Common myeloid progenitor, CD34-positive (primary cell): ENCODE measurements at regions not wholly inside any gene's neighbourhood (a gene's known extent, or its start where the extent isn't known, plus 50 kb on each side); places are given as distances from the start of the nearest gene placed in this dataset.

Experiments
- CTCF ChIA-PET: fragments of 350-600 bp; sonication (Branson Sonifier 250); formaldehyde crosslinking; loops from one replicate; lab custom pipeline; 2021; ENCODE audit warnings: antibody characterized with exemption; lab: Charles Lee
- POLR2A ChIA-PET: fragments of 350-600 bp; sonication (Branson Sonifier 250); formaldehyde crosslinking; loops from one replicate; lab custom pipeline; 2021; ENCODE audit warnings: antibody characterized with exemption; lab: Charles Lee
- DNase-seq, 3 donors: peaks; one replicate each; pipeline versions ENCODE4 v3.0.0 to v3.0.0-alpha.2; 2013
- H3K27ac ChIP-seq, 2 experiments: 1 replicate in 1 of 2; 2 replicates in 1 of 2; pipeline ENCODE4 v1.7.0; 2013; ENCODE audit warnings: inconsistent platforms in 2 of 2, low read length in 2 of 2, mild to moderate bottlenecking in 2 of 2, low read depth in 1 of 2, moderate library complexity in 1 of 2; ENCODE audit not compliant: severe bottlenecking in 2 of 2, insufficient read depth in 1 of 2, poor library complexity in 1 of 2
- H3K27me3 ChIP-seq, 5 experiments: replicated peaks in 2 of 5; 1 replicate in 3 of 5; 2 replicates in 2 of 5; pipeline versions ENCODE4 v1.6.1 to v1.7.0; 2013; ENCODE audit warnings: low read length in 4 of 5, mild to moderate bottlenecking in 2 of 5, moderate library complexity in 2 of 5, inconsistent platforms in 1 of 5; ENCODE audit not compliant: insufficient read depth in 5 of 5, control insufficient read depth in 4 of 5
- H3K36me3 ChIP-seq, 4 experiments: 1 replicate in 2 of 4; 2 replicates in 2 of 4; pipeline versions ENCODE4 v1.6.1 to v1.7.0; 2013; ENCODE audit warnings: low read length in 3 of 4, control low read depth in 1 of 4, mild to moderate bottlenecking in 1 of 4; ENCODE audit not compliant: control insufficient read depth in 4 of 4, insufficient read depth in 4 of 4
- H3K4me1 ChIP-seq, 4 experiments: 1 replicate in 3 of 4; 2 replicates in 1 of 4; pipeline versions ENCODE4 v1.6.1 to v1.7.1; 2013; ENCODE audit warnings: low read length in 3 of 4, mild to moderate bottlenecking in 3 of 4, control low read depth in 1 of 4, inconsistent platforms in 1 of 4, moderate library complexity in 1 of 4; ENCODE audit not compliant: control insufficient read depth in 4 of 4, insufficient read depth in 4 of 4; ENCODE audit errors: control extremely low read depth in 1 of 4
- H3K4me3 ChIP-seq, 7 experiments: 1 replicate in 4 of 7; 2 replicates in 3 of 7; pipeline versions ENCODE4 v1.5.1 to v1.7.0; 2013; ENCODE audit warnings: mild to moderate bottlenecking in 7 of 7, low read length in 6 of 7, moderate library complexity in 6 of 7, inconsistent platforms in 2 of 7, low read depth in 2 of 7, control low read depth in 1 of 7; ENCODE audit not compliant: insufficient read depth in 4 of 7, control insufficient read depth in 1 of 7; ENCODE audit errors: extremely low read depth in 1 of 7
- H3K9me3 ChIP-seq, 5 experiments: 1 replicate in 4 of 5; 2 replicates in 1 of 5; pipeline versions ENCODE4 v1.6.1 to v1.7.1; 2013; ENCODE audit warnings: low read length in 4 of 5, mild to moderate bottlenecking in 2 of 5, inconsistent platforms in 1 of 5, low read depth in 1 of 5, moderate library complexity in 1 of 5; ENCODE audit not compliant: control insufficient read depth in 4 of 5, insufficient read depth in 2 of 5; ENCODE audit errors: control extremely low read depth in 1 of 5
- WGBS: methylation state at CpG from one replicate; pipeline ENCODE4 v1.1.5; 2013; ENCODE audit not compliant: insufficient coverage; 5-methylcytosine and 5-hydroxymethylcytosine counted together

DNA sequence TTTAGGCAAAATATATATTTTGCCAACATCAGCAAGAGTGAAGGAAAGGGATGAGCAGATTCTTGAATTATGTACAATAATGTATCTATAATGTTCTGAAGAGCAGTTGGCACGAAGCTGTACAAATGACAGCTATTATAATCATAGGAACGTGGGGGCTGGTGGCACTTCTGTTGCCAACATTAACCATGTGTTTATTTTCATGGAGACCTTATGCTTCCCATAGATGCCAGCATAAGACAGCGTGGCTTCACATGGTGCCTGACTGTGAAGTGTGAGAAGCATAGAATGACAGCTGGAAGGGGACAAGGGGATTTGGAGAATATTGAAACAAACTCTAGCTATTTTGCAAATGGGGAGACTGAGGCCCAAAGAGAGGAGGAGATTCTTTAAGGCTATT, 52.6 kb upstream of the ATP10B start:
- Histone ChIP-seq H3K36me3 (no peaks in the 10 kb centered on the region), H3K4me3 (no peak overlapping the region), H3K27ac (no peak overlapping the region), H3K9me3 (no peaks in the 10 kb centered on the region), H3K4me1 (no peaks in the 10 kb centered on the region), H3K27me3 (peaks cover 0 to 5% (median 2%) of the 10 kb centered on the region in 5 experiments)
- ChIA-PET POLR2A (no interaction called here), CTCF (interaction anchor here (0.5 kb wide), 1 partner anchor 248 kb away, joined by 3 read pairs; no protein-coding TSS in a partner anchor)
- DNase-seq, result no peak
- WGBS, result 93% methylated on average over 3 of the region's 3 CpGs

DNA sequence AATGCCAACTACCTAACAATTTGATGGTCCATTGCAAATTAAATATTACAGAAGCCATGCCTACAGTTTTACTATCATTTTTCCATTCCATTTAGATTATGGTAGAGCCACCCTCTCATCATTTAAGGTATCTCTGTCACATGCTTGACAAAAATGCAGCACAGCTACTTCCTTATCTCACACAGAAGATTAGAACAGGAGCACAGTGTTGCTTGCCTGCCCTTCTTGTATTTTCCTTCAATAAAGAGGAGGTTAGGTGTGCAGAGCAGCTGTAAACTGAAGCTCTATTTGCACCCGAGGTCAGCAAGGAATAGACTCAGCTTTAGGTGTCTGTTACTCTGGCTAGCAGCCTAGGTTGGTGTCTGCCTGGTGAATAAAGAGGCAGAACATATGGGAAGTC, 51.5 kb upstream of the ATP10B start:
- peaks cover 0 to 5% (median 2%) of the 10 kb centered on the region in 5 experiments for H3K27me3 ChIP-seq
- H3K4me3 ChIP-seq, result no peak overlapping the region
- no peak overlapping the region for H3K27ac ChIP-seq
- ChIA-PET POLR2A (no interaction called here), CTCF (no interaction called here)
- DNase-seq, result no peak
- WGBS, result 80% methylated on average over 1 of the region's 1 CpG
- H3K36me3 ChIP-seq, result no peaks in the 10 kb centered on the region
- H3K9me3 ChIP-seq, result no peaks in the 10 kb centered on the region
- H3K4me1 ChIP-seq, result no peaks in the 10 kb centered on the region

DNA sequence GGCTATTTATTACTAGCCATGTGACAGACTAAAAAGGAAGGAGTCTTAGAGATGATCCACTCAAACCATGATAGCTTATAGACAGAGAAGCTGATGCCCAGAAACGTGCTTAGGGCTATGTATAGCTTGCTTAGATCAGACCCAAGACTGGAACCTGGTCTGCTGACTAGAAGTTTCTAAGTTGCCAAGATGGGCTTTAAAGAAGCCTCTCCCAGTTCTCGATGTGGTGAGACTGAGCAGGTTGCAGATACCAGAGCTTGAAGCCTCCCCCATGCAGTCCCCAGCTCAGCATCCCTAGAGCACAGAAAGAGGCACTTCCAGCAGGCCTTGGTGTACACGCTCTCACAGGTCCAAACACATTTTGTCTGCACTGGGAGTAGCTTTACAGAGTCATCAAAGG, 51.1 kb upstream of the ATP10B start:
- Histone ChIP-seq H3K36me3 (no peaks in the 10 kb centered on the region), H3K9me3 (no peaks in the 10 kb centered on the region), H3K27ac (no peak overlapping the region), H3K4me3 (no peak overlapping the region), H3K4me1 (no peaks in the 10 kb centered on the region), H3K27me3 (peaks cover 0 to 5% (median 2%) of the 10 kb centered on the region in 5 experiments)
- CTCF ChIA-PET, result no interaction called here
- POLR2A ChIA-PET, result no interaction called here
- WGBS, result 88% methylated on average over 3 of the region's 3 CpGs
- DNase-seq, result no peak
